T-cell (primary cell): ENCODE measurements at regions not wholly inside any gene's neighbourhood (a gene's known extent, or its start where the extent isn't known, plus 50 kb on each side); places are given as distances from the start of the nearest gene placed in this dataset.
"Not testable (repeated sequence)": the region's sequence is repeated elsewhere in the genome, so short reads cannot be mapped to it uniquely, and the experiment has no call there.

Experiments
- ATAC-seq, 4 experiments: fragments of 200-7000 bp in 3 of 4; fragments of 150-1000 bp in 1 of 4; cut with Tn5 transposase; replicated peaks in 1 of 4; 1 replicate in 3 of 4; 2 replicates in 1 of 4; pipeline ENCODE4 v1.10.0; 2021; ENCODE audit warnings: moderate library complexity in 3 of 4, mild to moderate bottlenecking in 2 of 4, moderate number of reproducible peaks in 1 of 4
- CTCF ChIA-PET, 2 donors: fragments of 300-600 bp; sonication (Branson Sonifier 250); formaldehyde crosslinking; loops; one replicate each; lab custom pipeline; 2022; ENCODE audit warnings: antibody characterized with exemption in 2 of 2; lab: Charles Lee
- POLR2A ChIA-PET, 2 donors: fragments of 300-600 bp; sonication (Branson Sonifier 250); formaldehyde crosslinking; loops; one replicate each; lab custom pipeline; 2022; ENCODE audit warnings: antibody characterized with exemption in 2 of 2; lab: Charles Lee
- DNase-seq, 35 experiments: peaks; one replicate each; pipeline versions ENCODE4 v3.0.0 to v3.0.0-alpha.2; 2013 to 2023
- H3K27ac ChIP-seq: one replicate; pipeline ENCODE4 v1.5.1; 2013; ENCODE audit warnings: low read length
- H3K27me3 ChIP-seq, 2 experiments: replicated peaks in 1 of 2; 1 replicate in 1 of 2; 2 replicates in 1 of 2; pipeline versions ENCODE4 v1.6.1 to v1.7.0; 2013; ENCODE audit warnings: low read length in 1 of 2, mixed read lengths in 1 of 2; ENCODE audit not compliant: control insufficient read depth in 2 of 2, insufficient read depth in 2 of 2; ENCODE audit errors: extremely low read depth in 1 of 2
- H3K36me3 ChIP-seq, 2 donors: 1 replicate in 1 of 2; 2 replicates in 1 of 2; pipeline versions ENCODE4 v1.6.1 to v1.7.0; 2013; ENCODE audit warnings: low read length in 1 of 2; ENCODE audit not compliant: control insufficient read depth in 2 of 2, insufficient read depth in 1 of 2; ENCODE audit errors: extremely low read depth in 1 of 2
- H3K4me1 ChIP-seq, 2 experiments: 1 replicate in 1 of 2; 2 replicates in 1 of 2; pipeline versions ENCODE4 v1.6.1 to v1.7.0; 2013; ENCODE audit warnings: low read length in 2 of 2, mixed read lengths in 1 of 2; ENCODE audit not compliant: insufficient read depth in 2 of 2, control insufficient read depth in 1 of 2; ENCODE audit errors: extremely low read depth in 1 of 2
- H3K4me3 ChIP-seq, 2 donors: 1 replicate in 1 of 2; 2 replicates in 1 of 2; pipeline versions ENCODE4 v1.5.1 to v1.7.0; 2013; ENCODE audit warnings: mild to moderate bottlenecking in 2 of 2, low read length in 1 of 2, moderate library complexity in 1 of 2; ENCODE audit not compliant: control insufficient read depth in 1 of 2; ENCODE audit errors: extremely low read depth in 1 of 2
- H3K9me3 ChIP-seq: 2 replicates; pipeline ENCODE4 v1.7.0; 2013
- H3K27ac Mint-ChIP-seq, 2 donors: one replicate each; pipeline ENCODE4 v1.8.0; 2020 to 2021; ENCODE audit warnings: mild to moderate bottlenecking in 2 of 2, mixed read lengths in 2 of 2
- H3K27me3 Mint-ChIP-seq, 2 donors: one replicate each; pipeline ENCODE4 v1.8.0; 2021 to 2022; ENCODE audit warnings: mixed read lengths in 2 of 2
- H3K36me3 Mint-ChIP-seq: one replicate; pipeline ENCODE4 v1.8.0; 2021; ENCODE audit warnings: mixed read lengths
- H3K4me1 Mint-ChIP-seq, 3 donors: one replicate each; pipeline ENCODE4 v1.8.0; 2020 to 2022; ENCODE audit warnings: mixed read lengths in 3 of 3, mild to moderate bottlenecking in 1 of 3
- H3K4me3 Mint-ChIP-seq, 3 donors: one replicate each; pipeline ENCODE4 v1.8.0; 2020 to 2022; ENCODE audit warnings: mild to moderate bottlenecking in 3 of 3, mixed read lengths in 3 of 3, moderate library complexity in 3 of 3
- H3K9me3 Mint-ChIP-seq, 3 donors: one replicate each; pipeline ENCODE4 v1.8.0; 2020 to 2022; ENCODE audit warnings: mixed read lengths in 3 of 3
- WGBS: methylation state at CpG from one replicate; pipeline ENCODE4 v1.1.5; 2013; ENCODE audit warnings: missing lambda C conversion rate; ENCODE audit not compliant: insufficient coverage; 5-methylcytosine and 5-hydroxymethylcytosine counted together

DNA sequence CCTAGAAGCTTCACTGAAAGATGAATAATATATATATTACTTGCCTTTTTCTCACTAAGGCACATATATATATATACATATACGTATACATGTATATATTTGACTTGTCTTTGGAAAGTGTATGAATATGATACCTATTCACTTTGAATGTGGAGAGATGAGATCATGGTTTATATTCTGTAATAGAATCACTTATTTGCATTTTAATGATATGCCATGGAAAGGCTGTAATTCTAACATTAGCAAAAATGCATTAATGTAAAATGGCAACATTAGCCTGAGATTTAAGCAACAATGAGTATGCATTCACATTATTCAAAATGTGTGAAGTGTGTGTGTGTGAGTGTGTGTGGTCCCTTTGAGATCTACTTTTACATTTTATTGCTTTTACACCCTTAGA, 54.5 kb upstream of the PRKD1 start:
- Mint-ChIP-seq H3K4me3 (no peak overlapping the region), H3K27me3 (no peaks in the 10 kb centered on the region), H3K27ac (no peak overlapping the region), H3K36me3 (no peaks in the 10 kb centered on the region), H3K4me1 (no peaks in the 10 kb centered on the region), H3K9me3 (peaks cover 5 to 12% (median 8%) of the 10 kb centered on the region in 3 donors)
- no peak for ATAC-seq
- H3K27ac ChIP-seq: no peak overlapping the region
- no peaks in the 10 kb centered on the region for H3K4me1 ChIP-seq
- no peaks in the 10 kb centered on the region for H3K27me3 ChIP-seq
- H3K36me3 ChIP-seq: no peaks in the 10 kb centered on the region
- H3K4me3 ChIP-seq: no peak overlapping the region
- no peak for DNase-seq
- no CpG with 5 or more reads among the region's 1 CpG for WGBS
- ChIA-PET POLR2A (no interaction called here), CTCF (no interaction called here)
- no peaks in the 10 kb centered on the region for H3K9me3 ChIP-seq

DNA sequence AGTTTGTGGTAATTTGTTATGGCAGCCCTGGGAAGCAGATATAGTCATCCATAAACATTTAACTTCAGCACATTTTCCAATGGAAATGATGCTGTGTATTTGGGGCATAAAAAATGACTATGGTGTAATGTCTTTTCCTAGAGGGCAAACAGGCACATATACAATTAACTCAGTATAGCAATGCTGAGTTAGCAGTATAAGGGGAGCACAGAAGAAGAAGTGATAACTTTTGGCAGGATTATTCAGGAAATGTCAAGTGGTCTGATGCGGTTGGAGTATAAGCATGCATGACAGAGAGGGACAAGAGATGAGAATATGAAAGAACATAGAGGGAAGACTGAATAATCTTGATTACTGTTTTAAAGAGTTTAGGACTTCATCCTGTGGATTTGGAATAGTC, 55.3 kb upstream of the PRKD1 start:
- DNase-seq (no peak), ATAC-seq (no peak)
- WGBS: 70% methylated on average over 1 of the region's 1 CpG

DNA sequence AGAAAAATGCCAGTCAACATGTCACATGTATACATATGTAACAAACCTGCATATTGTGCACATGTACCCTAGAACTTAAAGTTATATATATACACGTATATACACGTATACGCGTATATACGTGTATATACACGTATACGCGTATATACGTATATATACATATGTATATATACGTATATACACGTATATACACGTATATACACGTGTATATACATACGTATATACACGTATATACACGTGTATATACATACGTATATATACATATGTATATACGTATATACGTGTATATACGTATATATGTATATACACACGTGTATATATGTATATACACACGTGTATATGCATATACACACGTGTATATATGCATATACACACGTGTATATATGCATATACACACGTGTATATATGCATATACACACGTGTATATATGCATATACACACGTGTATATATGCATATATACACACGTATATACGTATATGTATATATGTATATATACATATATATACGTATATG, 62.8 kb upstream of the PRKD1 start:
- H3K9me3 Mint-ChIP-seq, H3K27me3 ChIP-seq, DNase-seq, H3K4me1 Mint-ChIP-seq, H3K36me3 Mint-ChIP-seq, H3K36me3 ChIP-seq, H3K27me3 Mint-ChIP-seq, H3K4me1 ChIP-seq, H3K9me3 ChIP-seq, H3K4me3 ChIP-seq, H3K27ac Mint-ChIP-seq, H3K4me3 Mint-ChIP-seq, POLR2A ChIA-PET, CTCF ChIA-PET, ATAC-seq, H3K27ac ChIP-seq: not testable (repeated sequence)
- WGBS: no CpG with 5 or more reads among the region's 30 CpGs

More for the DNA sequence above, 55.3 kb upstream of the PRKD1 start:
- no peak overlapping the region for H3K27ac ChIP-seq
- H3K4me3 ChIP-seq: no peak overlapping the region
- ChIA-PET CTCF (no interaction called here), POLR2A (no interaction called here)
- peaks cover 4 to 10% (median 7%) of the 10 kb centered on the region in 3 donors for H3K9me3 Mint-ChIP-seq
- no peak overlapping the region for H3K4me3 Mint-ChIP-seq
- no peaks in the 10 kb centered on the region for H3K27me3 Mint-ChIP-seq
- H3K4me1 ChIP-seq: no peaks in the 10 kb centered on the region
- no peaks in the 10 kb centered on the region for H3K27me3 ChIP-seq
- H3K27ac Mint-ChIP-seq: no peak overlapping the region
- no peaks in the 10 kb centered on the region for H3K36me3 Mint-ChIP-seq
- no peaks in the 10 kb centered on the region for H3K36me3 ChIP-seq
- H3K4me1 Mint-ChIP-seq: no peaks in the 10 kb centered on the region
- H3K9me3 ChIP-seq: no peaks in the 10 kb centered on the region

DNA sequence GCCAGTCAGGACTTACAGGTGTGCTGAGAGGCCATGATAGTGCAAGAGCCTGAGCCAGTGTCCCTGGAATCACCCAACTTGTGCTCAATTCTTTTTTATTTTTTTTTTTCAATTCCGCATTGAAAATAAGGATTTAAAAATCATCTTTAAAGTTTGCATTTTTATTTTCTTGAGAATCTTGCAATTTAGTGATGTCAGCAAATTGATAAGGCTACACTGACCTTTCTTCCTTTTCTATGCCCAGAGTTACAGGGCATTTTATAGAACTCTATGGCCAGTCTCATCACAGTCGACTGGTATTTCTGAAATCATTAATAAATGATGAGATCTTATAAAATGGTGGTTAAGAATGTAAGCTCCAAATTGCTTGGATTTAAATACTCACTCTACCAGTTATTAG, 63.3 kb upstream of the PRKD1 start:
- Histone ChIP-seq H3K9me3 (no peaks in the 10 kb centered on the region), H3K27me3 (no peaks in the 10 kb centered on the region), H3K4me3 (no peak overlapping the region), H3K36me3 (no peaks in the 10 kb centered on the region), H3K27ac (no peak overlapping the region), H3K4me1 (no peaks in the 10 kb centered on the region)
- no peaks in the 10 kb centered on the region for H3K4me1 Mint-ChIP-seq
- no peaks in the 10 kb centered on the region for H3K36me3 Mint-ChIP-seq
- no peak overlapping the region for H3K4me3 Mint-ChIP-seq
- peaks cover 0 to 7% (median 3%) of the 10 kb centered on the region in 3 donors for H3K9me3 Mint-ChIP-seq
- WGBS: no CpG with 5 or more reads among the region's 2 CpGs
- no peaks in the 10 kb centered on the region for H3K27me3 Mint-ChIP-seq
- no peak overlapping the region for H3K27ac Mint-ChIP-seq
- DNase-seq (no peak), ATAC-seq (no peak)
- ChIA-PET POLR2A (no interaction called here), CTCF (no interaction called here)

DNA sequence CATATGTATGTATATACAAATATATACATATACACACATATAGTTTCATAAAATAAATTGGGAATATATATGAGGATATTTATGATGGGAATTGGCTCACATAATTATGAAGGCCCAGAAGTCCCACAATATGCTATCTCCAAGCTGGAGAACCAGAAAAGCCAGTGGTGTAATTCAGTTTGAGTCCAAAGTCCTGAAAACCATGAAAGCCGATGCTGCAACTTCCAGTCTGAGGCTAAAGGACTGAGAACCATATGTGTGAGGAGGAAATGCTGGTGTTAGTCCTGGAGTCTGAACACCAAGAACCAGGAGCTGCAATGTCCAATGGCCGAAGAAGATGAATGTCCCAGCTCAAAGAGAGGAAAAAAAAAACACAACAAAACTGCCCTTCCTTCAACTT, 65.5 kb upstream of the PRKD1 start:
- DNase-seq (no peak), ATAC-seq (no peak)
- CTCF ChIA-PET: no interaction called here
- Mint-ChIP-seq H3K9me3 (peaks cover 0 to 5% (median 3%) of the 10 kb centered on the region in 3 donors), H3K27ac (no peak overlapping the region), H3K4me3 (no peak overlapping the region), H3K36me3 (no peaks in the 10 kb centered on the region), H3K4me1 (no peaks in the 10 kb centered on the region), H3K27me3 (no peaks in the 10 kb centered on the region)
- 71% methylated on average over 1 of the region's 2 CpGs for WGBS
- no peaks in the 10 kb centered on the region for H3K27me3 ChIP-seq
- no peaks in the 10 kb centered on the region for H3K9me3 ChIP-seq
- H3K27ac ChIP-seq: no peak overlapping the region
- H3K4me3 ChIP-seq: no peak overlapping the region
- no peaks in the 10 kb centered on the region for H3K4me1 ChIP-seq
- POLR2A ChIA-PET: no interaction called here
- no peaks in the 10 kb centered on the region for H3K36me3 ChIP-seq

DNA sequence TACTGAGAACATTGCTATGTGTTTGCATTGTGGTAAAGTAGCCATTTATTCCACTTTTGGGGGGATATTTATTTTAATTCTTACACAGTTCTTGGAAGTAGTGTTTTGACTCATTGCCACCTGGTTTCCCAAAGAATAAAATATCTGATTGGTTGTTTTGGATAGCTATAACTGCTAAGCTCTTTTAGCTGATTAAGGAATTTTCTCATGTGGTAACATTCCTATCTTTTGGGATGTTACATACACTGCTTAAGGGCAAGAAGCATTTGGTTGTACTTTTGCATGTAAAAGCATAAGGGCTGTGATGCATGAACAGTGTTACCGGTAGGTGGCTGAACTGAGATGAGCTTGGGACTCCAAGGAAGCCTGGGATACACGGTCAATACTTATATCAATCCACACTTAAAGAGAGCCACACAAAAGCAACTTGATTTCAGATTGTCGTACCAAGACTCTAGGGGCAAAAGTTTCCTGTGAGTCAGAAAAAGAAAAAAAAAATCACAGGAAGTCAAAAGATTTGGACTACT, 71.4 kb upstream of the PRKD1 start:
- POLR2A ChIA-PET: no interaction called here
- Mint-ChIP-seq H3K4me1 (no peaks in the 10 kb centered on the region), H3K9me3 (peaks cover 0 to 5% (median 0%) of the 10 kb centered on the region in 3 donors), H3K27me3 (no peaks in the 10 kb centered on the region), H3K36me3 (no peaks in the 10 kb centered on the region), H3K27ac (no peak overlapping the region), H3K4me3 (no peak overlapping the region)
- no peak overlapping the region for H3K4me3 ChIP-seq
- no peaks in the 10 kb centered on the region for H3K9me3 ChIP-seq
- no peaks in the 10 kb centered on the region for H3K27me3 ChIP-seq
- no peak overlapping the region for H3K27ac ChIP-seq
- WGBS: no CpG with 5 or more reads among the region's 3 CpGs
- no peaks in the 10 kb centered on the region for H3K4me1 ChIP-seq
- CTCF ChIA-PET: no interaction called here
- ATAC-seq (no peak), DNase-seq (no peak)
- H3K36me3 ChIP-seq: no peaks in the 10 kb centered on the region

DNA sequence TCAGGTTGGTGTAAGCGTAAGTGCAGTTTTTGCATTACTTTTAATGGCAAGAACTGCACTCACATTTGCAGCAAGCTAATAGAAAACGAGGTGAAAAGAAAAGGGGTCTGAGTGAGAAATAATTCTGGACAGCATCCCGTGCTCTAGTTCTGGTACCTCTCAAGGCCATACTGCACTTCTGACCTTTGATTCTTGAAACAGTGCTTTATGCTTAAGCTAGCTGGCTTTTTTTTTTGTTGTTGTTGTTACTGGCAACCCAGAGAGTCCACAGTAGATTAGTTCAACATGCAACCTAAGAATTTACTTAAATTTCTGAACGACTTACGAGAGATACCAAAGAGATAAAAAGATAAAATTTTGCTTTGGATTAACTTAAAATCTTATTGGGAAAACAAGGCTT, 75.2 kb upstream of the PRKD1 start:
- Histone ChIP-seq H3K9me3 (no peaks in the 10 kb centered on the region), H3K4me1 (no peaks in the 10 kb centered on the region), H3K27ac (no peak overlapping the region), H3K4me3 (no peak overlapping the region), H3K36me3 (no peaks in the 10 kb centered on the region), H3K27me3 (no peaks in the 10 kb centered on the region)
- Mint-ChIP-seq H3K4me3 (no peak overlapping the region), H3K4me1 (no peaks in the 10 kb centered on the region), H3K27ac (no peak overlapping the region), H3K27me3 (no peaks in the 10 kb centered on the region), H3K9me3 (peaks cover 0 to 9% (median 7%) of the 10 kb centered on the region in 3 donors), H3K36me3 (no peaks in the 10 kb centered on the region)
- POLR2A ChIA-PET: no interaction called here
- WGBS: 100% methylated on average over 1 of the region's 5 CpGs
- ATAC-seq (no peak), DNase-seq (no peak)
- CTCF ChIA-PET: no interaction called here
